Epithelial cell of proximal tubule (primary cell): ENCODE measurements at regions not wholly inside any gene's neighbourhood (a gene's known extent, or its start where the extent isn't known, plus 50 kb on each side); places are given as distances from the start of the nearest gene placed in this dataset.
"Not testable (repeated sequence)": the region's sequence is repeated elsewhere in the genome, so short reads cannot be mapped to it uniquely, and the experiment has no call there.

Experiments
- DNase-seq: peaks from one replicate; pipeline ENCODE4 v3.0.0-alpha.2; 2011; ENCODE audit warnings: low read depth
- H3K4me3 ChIP-seq: 2 replicates; pipeline ENCODE4 v1.5.1; 2011; ENCODE audit warnings: low read depth, mild to moderate bottlenecking, low read length
- TF ChIP-seq, protein P1 (sequence below): conservative IDR thresholded peaks from 2 replicates; pipeline ENCODE4 v1.5.1; 2012; ENCODE audit warnings: low read depth, mild to moderate bottlenecking, low read length

DNA sequence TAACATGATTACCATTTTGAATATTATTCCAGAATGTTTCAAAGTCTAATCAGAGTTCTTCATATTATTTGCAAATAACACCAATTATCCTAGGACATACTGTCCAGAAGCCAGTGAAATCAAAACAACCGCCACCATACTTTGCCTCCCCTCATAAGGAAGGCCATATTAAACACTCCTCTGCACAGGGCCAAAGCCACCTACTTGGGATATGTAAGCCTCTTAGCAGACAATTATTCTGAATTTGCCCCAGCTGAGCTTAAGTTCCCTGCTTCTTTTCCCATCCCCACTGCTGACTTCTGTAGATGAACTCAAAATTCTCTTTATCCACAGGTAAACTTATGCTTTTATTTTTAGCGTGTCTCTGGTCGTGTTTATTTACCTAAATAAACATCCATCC, 374.0 kb downstream of the KIF2B start:
- TF ChIP-seq, protein P1, sequence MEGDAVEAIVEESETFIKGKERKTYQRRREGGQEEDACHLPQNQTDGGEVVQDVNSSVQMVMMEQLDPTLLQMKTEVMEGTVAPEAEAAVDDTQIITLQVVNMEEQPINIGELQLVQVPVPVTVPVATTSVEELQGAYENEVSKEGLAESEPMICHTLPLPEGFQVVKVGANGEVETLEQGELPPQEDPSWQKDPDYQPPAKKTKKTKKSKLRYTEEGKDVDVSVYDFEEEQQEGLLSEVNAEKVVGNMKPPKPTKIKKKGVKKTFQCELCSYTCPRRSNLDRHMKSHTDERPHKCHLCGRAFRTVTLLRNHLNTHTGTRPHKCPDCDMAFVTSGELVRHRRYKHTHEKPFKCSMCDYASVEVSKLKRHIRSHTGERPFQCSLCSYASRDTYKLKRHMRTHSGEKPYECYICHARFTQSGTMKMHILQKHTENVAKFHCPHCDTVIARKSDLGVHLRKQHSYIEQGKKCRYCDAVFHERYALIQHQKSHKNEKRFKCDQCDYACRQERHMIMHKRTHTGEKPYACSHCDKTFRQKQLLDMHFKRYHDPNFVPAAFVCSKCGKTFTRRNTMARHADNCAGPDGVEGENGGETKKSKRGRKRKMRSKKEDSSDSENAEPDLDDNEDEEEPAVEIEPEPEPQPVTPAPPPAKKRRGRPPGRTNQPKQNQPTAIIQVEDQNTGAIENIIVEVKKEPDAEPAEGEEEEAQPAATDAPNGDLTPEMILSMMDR = no peak
- no peak for DNase-seq

DNA sequence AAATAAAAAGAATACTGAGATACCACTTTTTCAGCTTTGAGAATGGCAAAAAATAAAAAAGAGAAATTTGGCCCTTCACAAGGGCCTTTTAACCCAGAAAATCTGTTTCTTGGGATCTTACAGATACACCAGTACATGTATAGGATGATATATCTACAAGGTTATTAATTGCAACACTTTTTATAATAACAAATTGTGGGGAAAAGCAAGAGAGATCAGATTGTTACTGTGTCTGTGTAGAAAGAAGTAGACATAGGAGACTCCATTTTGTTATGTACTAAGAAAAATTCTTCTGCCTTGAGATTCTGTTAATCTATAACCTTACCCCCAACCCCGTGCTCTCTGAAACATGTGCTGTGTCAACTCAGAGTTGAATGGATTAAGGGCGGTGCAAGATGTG, 378.7 kb downstream of the KIF2B start:
- DNase-seq, H3K4me3 ChIP-seq: not testable (repeated sequence)

More for the DNA sequence above, 374.0 kb downstream of the KIF2B start:
- no peak overlapping the region for H3K4me3 ChIP-seq

DNA sequence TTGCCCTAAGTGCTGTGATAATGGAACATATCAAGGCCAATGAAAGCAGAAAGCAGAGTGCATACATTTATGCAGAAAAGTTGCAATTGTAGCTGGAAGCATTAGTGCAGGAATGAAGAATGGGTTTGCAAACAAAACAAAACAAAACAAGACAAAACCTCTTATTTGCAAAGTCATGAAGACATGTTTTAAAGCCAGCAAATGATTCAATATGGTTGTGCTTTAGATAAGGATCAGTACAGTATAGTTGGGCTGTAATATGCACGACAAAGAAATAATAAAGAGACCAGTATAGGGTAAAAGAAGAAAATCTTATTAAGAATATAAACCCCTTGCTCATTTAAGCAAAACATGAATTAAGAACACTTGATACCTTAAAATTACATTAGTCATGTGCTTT, 398.1 kb downstream of the KIF2B start:
- no peak overlapping the region for H3K4me3 ChIP-seq
- DNase-seq = no peak
- TF ChIP-seq, protein P1 = no peak

DNA sequence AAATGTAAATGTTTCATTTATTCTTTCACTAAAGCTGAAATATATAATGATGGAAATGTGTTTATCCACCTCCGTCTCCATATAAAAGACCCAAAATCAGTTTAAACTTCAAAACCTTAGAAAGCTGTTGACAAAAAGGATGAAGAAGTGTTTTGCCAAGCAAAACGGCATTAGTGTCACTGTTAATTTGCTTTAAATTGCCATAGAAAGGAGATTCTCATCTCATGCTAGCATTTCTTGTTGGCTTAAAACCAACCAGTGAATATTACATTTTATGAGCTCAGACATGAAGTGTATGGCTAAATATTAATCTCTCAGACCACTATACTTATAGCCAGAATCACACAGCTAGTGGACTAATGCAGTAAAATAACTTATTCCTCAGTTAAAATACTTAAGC, 398.8 kb downstream of the KIF2B start:
- DNase-seq = no peak
- no peak overlapping the region for H3K4me3 ChIP-seq
- TF ChIP-seq, protein P1 = no peak

DNA sequence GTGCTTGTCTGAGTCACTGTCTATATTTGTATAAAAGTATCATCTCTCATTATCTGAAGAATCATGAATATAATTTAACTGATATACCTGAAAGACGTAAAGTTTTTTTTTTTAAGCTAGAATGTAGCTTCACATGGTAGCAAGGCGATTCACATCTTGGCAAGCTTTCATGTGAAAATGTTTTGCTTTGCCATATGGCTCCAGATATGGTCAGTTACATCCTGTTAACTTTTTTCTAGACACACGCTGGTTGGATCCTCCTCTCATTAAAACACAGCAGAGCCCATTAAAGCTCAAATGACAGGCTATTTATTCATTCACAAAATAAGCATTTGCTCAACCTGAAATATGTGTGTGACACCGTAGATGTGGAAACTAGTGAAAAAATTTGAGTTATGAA, 412.8 kb downstream of the KIF2B start:
- no peak for DNase-seq
- TF ChIP-seq, protein P1 = no peak
- H3K4me3 ChIP-seq = no peak overlapping the region

DNA sequence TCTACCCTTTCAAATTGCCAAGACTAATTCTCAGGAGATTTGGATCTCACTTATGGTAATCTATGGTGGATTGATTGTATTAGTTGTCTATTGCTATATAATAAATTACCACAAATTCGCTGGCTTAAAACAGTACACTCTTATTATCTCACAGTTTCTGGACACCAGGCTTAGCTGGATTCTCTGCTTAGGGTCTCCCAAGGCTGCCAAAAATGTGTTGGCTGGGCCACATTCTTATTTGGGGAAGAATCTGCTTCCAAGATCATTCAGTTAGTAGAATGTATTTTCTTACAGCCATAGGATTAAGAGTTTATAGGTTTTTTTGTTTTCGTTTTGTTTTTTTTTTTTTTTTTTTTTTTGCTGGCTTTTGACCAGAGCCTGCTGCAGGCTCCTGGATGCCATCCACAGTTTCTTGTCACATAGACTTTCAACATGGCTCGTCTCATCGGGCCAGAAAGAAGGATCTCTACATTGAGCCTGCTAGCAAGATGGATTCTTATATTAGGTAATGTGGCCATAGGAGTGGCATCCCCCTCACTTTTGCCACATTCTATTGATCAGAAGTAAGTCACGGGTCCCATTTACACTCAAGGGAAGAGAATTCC, 415.3 kb downstream of the KIF2B start:
- DNase-seq = no peak
- no peak overlapping the region for H3K4me3 ChIP-seq
- TF ChIP-seq, protein P1 = no peak

DNA sequence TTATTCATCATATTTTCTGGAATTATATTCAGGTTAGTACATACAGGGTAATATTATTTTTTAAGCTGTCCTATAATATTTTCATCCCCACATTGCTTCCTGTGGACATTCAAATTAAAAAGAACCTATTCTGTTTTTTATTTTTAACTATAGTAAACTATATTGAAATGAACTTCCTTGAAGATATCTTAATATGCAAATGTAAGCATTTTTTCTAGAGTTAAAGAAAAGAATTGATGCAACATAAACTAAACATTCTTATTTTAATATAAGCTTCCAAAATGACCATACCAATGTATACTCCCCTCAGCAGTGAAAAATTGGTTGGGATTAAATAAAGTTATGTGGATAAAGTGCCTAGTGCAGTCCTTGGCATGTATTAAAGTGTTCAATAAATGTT, 416.6 kb downstream of the KIF2B start:
- TF ChIP-seq, protein P1 = no peak
- no peak for DNase-seq

More for the DNA sequence above, 416.6 kb downstream of the KIF2B start:
- H3K4me3 ChIP-seq = no peak overlapping the region
